ENCODE measurements at regions not wholly inside any gene's neighbourhood (a gene's known extent, or its start where the extent isn't known, plus 50 kb on each side); places are given as distances from the start of the nearest gene placed in this dataset.
A peak's percentile ranks its signal among the peaks of the same experiment; 100 is the strongest.

GRCh38 chr1:221891708-221892107 lies 149.8 kb upstream of the DUSP10 start:
- no peak overlapping the region for H3K9ac ChIP-seq (ENCODE audit: low read length in 2 of 2)
- no peak overlapping the region for H3K27ac ChIP-seq (ENCODE audit: low read length)
- no peaks in the 10 kb centered on the region for H3K27me3 ChIP-seq (ENCODE audit: control insufficient read depth in 1 of 2, insufficient read depth in 2 of 2, low read length in 2 of 2)
- H3K36me3 ChIP-seq (ENCODE audit: control insufficient read depth in 2 of 2, insufficient read depth in 2 of 2, low read length in 2 of 2): no peaks in the 10 kb centered on the region
- H3K9me3 ChIP-seq (ENCODE audit: control insufficient read depth in 2 of 2, low read length in 2 of 2): no peaks in the 10 kb centered on the region
- peaks cover 6% of the 10 kb centered on the region for H3K4me1 ChIP-seq (ENCODE audit: control insufficient read depth, insufficient read depth, low read length)
- no peak overlapping the region for H3K4me3 ChIP-seq (ENCODE audit: low read length in 2 of 2)

GRCh38 chr1:221888801-221889200 lies 146.9 kb upstream of the DUSP10 start:
- no peaks in the 10 kb centered on the region for H3K36me3 ChIP-seq (ENCODE audit: control insufficient read depth in 2 of 2, insufficient read depth in 2 of 2, low read length in 2 of 2)
- H3K27me3 ChIP-seq (ENCODE audit: control insufficient read depth in 1 of 2, insufficient read depth in 2 of 2, low read length in 2 of 2): no peaks in the 10 kb centered on the region
- H3K9ac ChIP-seq (ENCODE audit: low read length in 2 of 2): no peak overlapping the region
- peaks cover 9% of the 10 kb centered on the region for H3K4me1 ChIP-seq (ENCODE audit: control insufficient read depth, insufficient read depth, low read length)
- no peak overlapping the region for H3K27ac ChIP-seq (ENCODE audit: low read length)
- H3K4me3 ChIP-seq (ENCODE audit: low read length in 2 of 2): no peak overlapping the region
- no peaks in the 10 kb centered on the region for H3K9me3 ChIP-seq (ENCODE audit: control insufficient read depth in 2 of 2, low read length in 2 of 2)

GRCh38 chr1:221888218-221888617 lies 146.3 kb upstream of the DUSP10 start:
- Histone ChIP-seq H3K9me3 (ENCODE audit: control insufficient read depth in 2 of 2, low read length in 2 of 2) (no peaks in the 10 kb centered on the region), H3K4me1 (ENCODE audit: control insufficient read depth, insufficient read depth, low read length) (peaks cover 9% of the 10 kb centered on the region), H3K27me3 (ENCODE audit: control insufficient read depth in 1 of 2, insufficient read depth in 2 of 2, low read length in 2 of 2) (no peaks in the 10 kb centered on the region), H3K36me3 (ENCODE audit: control insufficient read depth in 2 of 2, insufficient read depth in 2 of 2, low read length in 2 of 2) (no peaks in the 10 kb centered on the region), H3K4me3 (ENCODE audit: low read length in 2 of 2) (no peak overlapping the region), H3K27ac (ENCODE audit: low read length) (no peak overlapping the region), H3K9ac (ENCODE audit: low read length in 2 of 2) (no peak overlapping the region)

- Histone ChIP-seq H3K27ac (ENCODE audit: low read length) (no peak overlapping the region), H3K9ac (ENCODE audit: low read length in 2 of 2) (no peak overlapping the region), H3K4me3 (ENCODE audit: low read length in 2 of 2) (no peak overlapping the region), H3K36me3 (ENCODE audit: control insufficient read depth in 2 of 2, insufficient read depth in 2 of 2, low read length in 2 of 2) (no peaks in the 10 kb centered on the region), H3K27me3 (ENCODE audit: control insufficient read depth in 1 of 2, insufficient read depth in 2 of 2, low read length in 2 of 2) (no peaks in the 10 kb centered on the region), H3K4me1 (ENCODE audit: control insufficient read depth, insufficient read depth, low read length) (peaks cover 9% of the 10 kb centered on the region), H3K9me3 (ENCODE audit: control insufficient read depth in 2 of 2, low read length in 2 of 2) (no peaks in the 10 kb centered on the region)
These were observed 145.9 kb upstream of the DUSP10 start for GRCh38 chr1:221887758-221888157.

GRCh38 chr1:221887415-221887746 lies 145.5 kb upstream of the DUSP10 start:
- H3K4me3 ChIP-seq (ENCODE audit: low read length in 2 of 2): peak overlapping the region in 1 of 2 donors; percentile 22
- no peaks in the 10 kb centered on the region for H3K36me3 ChIP-seq (ENCODE audit: control insufficient read depth in 2 of 2, insufficient read depth in 2 of 2, low read length in 2 of 2)
- peaks cover 9% of the 10 kb centered on the region for H3K4me1 ChIP-seq (ENCODE audit: control insufficient read depth, insufficient read depth, low read length)
- no peak overlapping the region for H3K9ac ChIP-seq (ENCODE audit: low read length in 2 of 2)
- no peaks in the 10 kb centered on the region for H3K9me3 ChIP-seq (ENCODE audit: control insufficient read depth in 2 of 2, low read length in 2 of 2)
- no peaks in the 10 kb centered on the region for H3K27me3 ChIP-seq (ENCODE audit: control insufficient read depth in 1 of 2, insufficient read depth in 2 of 2, low read length in 2 of 2)
- H3K27ac ChIP-seq (ENCODE audit: low read length): no peak overlapping the region

GRCh38 chr1:221886743-221887414 lies 145.0 kb upstream of the DUSP10 start:
- Histone ChIP-seq H3K9me3 (ENCODE audit: control insufficient read depth in 2 of 2, low read length in 2 of 2) (no peaks in the 10 kb centered on the region), H3K9ac (ENCODE audit: low read length in 2 of 2) (no peak overlapping the region), H3K27ac (ENCODE audit: low read length) (no peak overlapping the region), H3K4me1 (ENCODE audit: control insufficient read depth, insufficient read depth, low read length) (peaks cover 9% of the 10 kb centered on the region), H3K4me3 (ENCODE audit: low read length in 2 of 2) (peak overlapping the region in 1 of 2 donors; percentile 22), H3K27me3 (ENCODE audit: control insufficient read depth in 1 of 2, insufficient read depth in 2 of 2, low read length in 2 of 2) (no peaks in the 10 kb centered on the region), H3K36me3 (ENCODE audit: control insufficient read depth in 2 of 2, insufficient read depth in 2 of 2, low read length in 2 of 2) (no peaks in the 10 kb centered on the region)

- H3K27me3 ChIP-seq (ENCODE audit: control insufficient read depth in 1 of 2, insufficient read depth in 2 of 2, low read length in 2 of 2): no peaks in the 10 kb centered on the region
- H3K4me3 ChIP-seq (ENCODE audit: low read length in 2 of 2): no peak overlapping the region
- no peak overlapping the region for H3K9ac ChIP-seq (ENCODE audit: low read length in 2 of 2)
- no peaks in the 10 kb centered on the region for H3K9me3 ChIP-seq (ENCODE audit: control insufficient read depth in 2 of 2, low read length in 2 of 2)
- H3K36me3 ChIP-seq (ENCODE audit: control insufficient read depth in 2 of 2, insufficient read depth in 2 of 2, low read length in 2 of 2): no peaks in the 10 kb centered on the region
- no peak overlapping the region for H3K27ac ChIP-seq (ENCODE audit: low read length)
- peaks cover 9% of the 10 kb centered on the region for H3K4me1 ChIP-seq (ENCODE audit: control insufficient read depth, insufficient read depth, low read length)
These were observed 144.4 kb upstream of the DUSP10 start for GRCh38 chr1:221886311-221886710.

- Histone ChIP-seq H3K9me3 (ENCODE audit: control insufficient read depth in 2 of 2, low read length in 2 of 2) (no peaks in the 10 kb centered on the region), H3K27me3 (ENCODE audit: control insufficient read depth in 1 of 2, insufficient read depth in 2 of 2, low read length in 2 of 2) (no peaks in the 10 kb centered on the region), H3K4me3 (ENCODE audit: low read length in 2 of 2) (no peak overlapping the region), H3K4me1 (ENCODE audit: control insufficient read depth, insufficient read depth, low read length) (peaks cover 9% of the 10 kb centered on the region), H3K36me3 (ENCODE audit: control insufficient read depth in 2 of 2, insufficient read depth in 2 of 2, low read length in 2 of 2) (no peaks in the 10 kb centered on the region), H3K27ac (ENCODE audit: low read length) (no peak overlapping the region), H3K9ac (ENCODE audit: low read length in 2 of 2) (no peak overlapping the region)
These were observed 142.9 kb upstream of the DUSP10 start for GRCh38 chr1:221884821-221885220.

GRCh38 chr1:221881805-221882581 lies 140.1 kb upstream of the DUSP10 start:
- Histone ChIP-seq H3K27me3 (ENCODE audit: control insufficient read depth in 1 of 2, insufficient read depth in 2 of 2, low read length in 2 of 2) (no peaks in the 10 kb centered on the region), H3K27ac (ENCODE audit: low read length) (no peak overlapping the region), H3K9ac (ENCODE audit: low read length in 2 of 2) (no peak overlapping the region), H3K4me3 (ENCODE audit: low read length in 2 of 2) (no peak overlapping the region), H3K9me3 (ENCODE audit: control insufficient read depth in 2 of 2, low read length in 2 of 2) (no peaks in the 10 kb centered on the region), H3K4me1 (ENCODE audit: control insufficient read depth, insufficient read depth, low read length) (peaks cover 6% of the 10 kb centered on the region), H3K36me3 (ENCODE audit: control insufficient read depth in 2 of 2, insufficient read depth in 2 of 2, low read length in 2 of 2) (no peaks in the 10 kb centered on the region)

- H3K27me3 ChIP-seq (ENCODE audit: control insufficient read depth in 1 of 2, insufficient read depth in 2 of 2, low read length in 2 of 2): no peaks in the 10 kb centered on the region
- H3K9me3 ChIP-seq (ENCODE audit: control insufficient read depth in 2 of 2, low read length in 2 of 2): no peaks in the 10 kb centered on the region
- no peaks in the 10 kb centered on the region for H3K4me1 ChIP-seq (ENCODE audit: control insufficient read depth, insufficient read depth, low read length)
- H3K9ac ChIP-seq (ENCODE audit: low read length in 2 of 2): no peak overlapping the region
- H3K4me3 ChIP-seq (ENCODE audit: low read length in 2 of 2): no peak overlapping the region
- H3K36me3 ChIP-seq (ENCODE audit: control insufficient read depth in 2 of 2, insufficient read depth in 2 of 2, low read length in 2 of 2): no peaks in the 10 kb centered on the region
- no peak overlapping the region for H3K27ac ChIP-seq (ENCODE audit: low read length)
These were observed 138.3 kb upstream of the DUSP10 start for GRCh38 chr1:221880182-221880581.

- H3K9me3 ChIP-seq (ENCODE audit: control insufficient read depth in 2 of 2, low read length in 2 of 2): no peaks in the 10 kb centered on the region
- no peak overlapping the region for H3K9ac ChIP-seq (ENCODE audit: low read length in 2 of 2)
- no peaks in the 10 kb centered on the region for H3K27me3 ChIP-seq (ENCODE audit: control insufficient read depth in 1 of 2, insufficient read depth in 2 of 2, low read length in 2 of 2)
- H3K4me3 ChIP-seq (ENCODE audit: low read length in 2 of 2): no peak overlapping the region
- H3K27ac ChIP-seq (ENCODE audit: low read length): no peak overlapping the region
- H3K4me1 ChIP-seq (ENCODE audit: control insufficient read depth, insufficient read depth, low read length): no peaks in the 10 kb centered on the region
- no peaks in the 10 kb centered on the region for H3K36me3 ChIP-seq (ENCODE audit: control insufficient read depth in 2 of 2, insufficient read depth in 2 of 2, low read length in 2 of 2)
These were observed 136.2 kb upstream of the DUSP10 start for GRCh38 chr1:221878134-221878533.

Data from stomach smooth muscle (tissue), 2 donors.